ENCODE measurements at regions not wholly inside any gene's neighbourhood (a gene's known extent, or its start where the extent isn't known, plus 50 kb on each side); places are given as distances from the start of the nearest gene placed in this dataset.

- no peak for DNase-seq (ENCODE audit: low spot score)
Measured at GRCh38 chr1:29460041-29460610, 223.8 kb downstream of the PTPRU start.

GRCh38 chr1:29459620-29459945 lies 223.3 kb downstream of the PTPRU start:
- DNase-seq (ENCODE audit: low spot score): no peak

- DNase-seq (ENCODE audit: low spot score): no peak
Measured at GRCh38 chr1:29458737-29459619, 222.7 kb downstream of the PTPRU start.

- DNase-seq (ENCODE audit: low spot score): no peak
Measured at GRCh38 chr1:29457496-29458368, 221.4 kb downstream of the PTPRU start.

GRCh38 chr1:29456685-29457435 lies 220.5 kb downstream of the PTPRU start:
- no peak for DNase-seq (ENCODE audit: low spot score)

- DNase-seq (ENCODE audit: low spot score): no peak
Measured at GRCh38 chr1:29455781-29456180, 219.5 kb downstream of the PTPRU start.

GRCh38 chr1:29454616-29455380 lies 218.5 kb downstream of the PTPRU start:
- no peak for DNase-seq (ENCODE audit: low spot score)

GRCh38 chr1:29453502-29454240 lies 217.3 kb downstream of the PTPRU start:
- no peak for DNase-seq (ENCODE audit: low spot score)

GRCh38 chr1:29452463-29453230 lies 216.3 kb downstream of the PTPRU start:
- DNase-seq (ENCODE audit: low spot score): no peak

- no peak for DNase-seq (ENCODE audit: low spot score)
Measured at GRCh38 chr1:29451368-29451892, 215.1 kb downstream of the PTPRU start.

- no peak for DNase-seq (ENCODE audit: low spot score)
Measured at GRCh38 chr1:29450591-29450990, 214.3 kb downstream of the PTPRU start.

GRCh38 chr1:29448456-29449235 lies 212.3 kb downstream of the PTPRU start:
- no peak for DNase-seq (ENCODE audit: low spot score)

- DNase-seq (ENCODE audit: low spot score): no peak
Measured at GRCh38 chr1:29447368-29447767, 211.0 kb downstream of the PTPRU start.

GRCh38 chr1:29444782-29445729 lies 208.7 kb downstream of the PTPRU start:
- DNase-seq (ENCODE audit: low spot score): no peak

GRCh38 chr1:29444081-29444715 lies 207.9 kb downstream of the PTPRU start:
- no peak for DNase-seq (ENCODE audit: low spot score)

- no peak for DNase-seq (ENCODE audit: low spot score)
Measured at GRCh38 chr1:29441916-29442668, 205.8 kb downstream of the PTPRU start.
